BJ (cell line): ENCODE measurements at regions not wholly inside any gene's neighbourhood (a gene's known extent, or its start where the extent isn't known, plus 50 kb on each side); places are given as distances from the start of the nearest gene placed in this dataset.

ENCODE experiments used
- CTCF ChIA-PET: fragments of 350-600 bp; formaldehyde crosslinking; extraction: SDS; loops from one replicate; lab custom pipeline; 2021; ENCODE audit warnings: antibody characterized with exemption, inconsistent platforms; lab: Yijun Ruan, JAX
- POLR2A ChIA-PET: fragments of 300-600 bp; sonication (Branson Sonifier 250); formaldehyde crosslinking; extraction: SDS; loops from one replicate; lab custom pipeline; 2021; ENCODE audit warnings: antibody characterized with exemption; lab: Charles Lee
- DNase-seq: peaks from one replicate; pipeline ENCODE4 v3.0.0-alpha.2; 2011; ENCODE audit warnings: low read depth
- H3K27me3 ChIP-seq: 2 replicates; pipeline ENCODE4 v1.6.0; 2011; ENCODE audit warnings: low read length; ENCODE audit not compliant: control insufficient read depth, insufficient read depth
- H3K36me3 ChIP-seq: 2 replicates; pipeline ENCODE4 v1.5.1; 2011; ENCODE audit warnings: low read length; ENCODE audit not compliant: control insufficient read depth, insufficient read depth
- H3K4me3 ChIP-seq: 2 replicates; pipeline ENCODE4 v1.5.1; 2011; ENCODE audit warnings: low read depth, mild to moderate bottlenecking, control low read depth, low read length
- TF ChIP-seq, protein P1 (sequence below): IDR thresholded peaks from 2 replicates; pipeline ENCODE4 v1.5.1; 2011; ENCODE audit warnings: low read depth, mild to moderate bottlenecking, control low read depth, inconsistent platforms, low read length, moderate library complexity; ENCODE audit not compliant: insufficient read depth

DNA sequence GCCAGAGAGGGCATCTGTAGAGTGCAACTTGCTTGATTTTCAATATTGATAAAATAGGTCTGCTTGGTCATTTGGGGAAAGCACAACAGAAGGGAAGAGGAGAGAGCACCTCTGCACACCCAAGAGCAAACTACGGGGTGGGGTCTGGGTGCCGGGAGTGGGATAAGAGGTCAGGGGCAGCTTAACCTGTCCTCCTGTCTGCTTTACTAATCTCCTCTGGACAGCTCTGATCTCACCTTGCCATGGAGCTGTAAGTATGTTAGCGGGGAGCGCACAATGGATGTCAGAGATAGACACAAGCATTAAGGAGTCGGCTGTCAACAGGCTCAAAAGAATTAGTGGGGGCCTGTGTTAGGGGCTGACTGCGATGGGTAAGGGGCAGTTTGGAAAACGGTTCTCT is 328.7 kb downstream of the CYRIA start:
- POLR2A ChIA-PET: no interaction called here
- CTCF ChIA-PET: no interaction called here

DNA sequence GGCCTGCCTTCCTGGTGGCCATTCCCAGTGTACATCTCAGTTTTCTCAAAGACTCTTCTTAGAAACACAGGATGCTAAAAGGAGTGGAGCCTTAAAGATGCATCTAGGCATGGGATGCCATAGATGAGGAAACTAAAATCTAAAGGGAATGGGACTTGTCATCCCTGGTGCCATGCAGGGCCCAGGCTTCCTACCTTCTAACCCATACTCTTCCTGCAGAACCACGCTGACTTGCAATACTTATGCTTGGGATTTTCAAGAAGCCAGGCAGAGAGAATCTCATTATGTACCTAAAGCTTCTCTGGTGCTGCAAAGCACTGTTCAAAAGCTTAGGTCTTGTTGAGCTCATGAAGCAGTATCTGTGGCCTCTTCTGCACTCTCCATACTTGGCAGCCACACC is 329.1 kb downstream of the CYRIA start:
- DNase-seq: no peak
- POLR2A ChIA-PET: no interaction called here
- no peak overlapping the region for H3K4me3 ChIP-seq
- H3K36me3 ChIP-seq: no peaks in the 10 kb centered on the region
- CTCF ChIA-PET: no interaction called here
- TF ChIP-seq, protein P1, sequence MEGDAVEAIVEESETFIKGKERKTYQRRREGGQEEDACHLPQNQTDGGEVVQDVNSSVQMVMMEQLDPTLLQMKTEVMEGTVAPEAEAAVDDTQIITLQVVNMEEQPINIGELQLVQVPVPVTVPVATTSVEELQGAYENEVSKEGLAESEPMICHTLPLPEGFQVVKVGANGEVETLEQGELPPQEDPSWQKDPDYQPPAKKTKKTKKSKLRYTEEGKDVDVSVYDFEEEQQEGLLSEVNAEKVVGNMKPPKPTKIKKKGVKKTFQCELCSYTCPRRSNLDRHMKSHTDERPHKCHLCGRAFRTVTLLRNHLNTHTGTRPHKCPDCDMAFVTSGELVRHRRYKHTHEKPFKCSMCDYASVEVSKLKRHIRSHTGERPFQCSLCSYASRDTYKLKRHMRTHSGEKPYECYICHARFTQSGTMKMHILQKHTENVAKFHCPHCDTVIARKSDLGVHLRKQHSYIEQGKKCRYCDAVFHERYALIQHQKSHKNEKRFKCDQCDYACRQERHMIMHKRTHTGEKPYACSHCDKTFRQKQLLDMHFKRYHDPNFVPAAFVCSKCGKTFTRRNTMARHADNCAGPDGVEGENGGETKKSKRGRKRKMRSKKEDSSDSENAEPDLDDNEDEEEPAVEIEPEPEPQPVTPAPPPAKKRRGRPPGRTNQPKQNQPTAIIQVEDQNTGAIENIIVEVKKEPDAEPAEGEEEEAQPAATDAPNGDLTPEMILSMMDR: no peak
- no peaks in the 10 kb centered on the region for H3K27me3 ChIP-seq

More for the DNA sequence above, 328.7 kb downstream of the CYRIA start:
- TF ChIP-seq, protein P1: no peak
- H3K36me3 ChIP-seq: no peaks in the 10 kb centered on the region
- no peak for DNase-seq
- H3K4me3 ChIP-seq: no peak overlapping the region
- H3K27me3 ChIP-seq: no peaks in the 10 kb centered on the region

DNA sequence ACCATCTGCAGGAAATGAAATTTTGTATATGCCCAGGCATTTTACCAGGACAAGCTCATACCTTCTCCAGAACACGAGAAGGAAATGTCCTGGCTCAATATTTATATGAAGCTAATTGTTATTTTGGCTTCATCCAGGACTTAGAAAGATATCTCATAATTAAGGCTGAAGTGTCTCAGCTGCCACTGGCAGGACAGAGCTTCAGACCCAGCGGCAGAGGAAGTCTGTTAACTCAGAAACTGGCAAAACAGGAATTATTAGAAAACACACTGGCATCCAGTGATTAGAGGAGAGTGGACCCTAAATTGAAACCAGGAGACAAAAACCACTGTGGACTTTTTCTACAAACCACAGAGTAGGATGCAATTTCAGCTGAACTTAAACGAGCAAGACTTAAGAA is 329.7 kb downstream of the CYRIA start:
- ChIA-PET CTCF (no interaction called here), POLR2A (no interaction called here)
- no peak overlapping the region for H3K4me3 ChIP-seq
- TF ChIP-seq, protein P1: no peak
- H3K36me3 ChIP-seq: no peaks in the 10 kb centered on the region
- DNase-seq: no peak
- H3K27me3 ChIP-seq: no peaks in the 10 kb centered on the region

DNA sequence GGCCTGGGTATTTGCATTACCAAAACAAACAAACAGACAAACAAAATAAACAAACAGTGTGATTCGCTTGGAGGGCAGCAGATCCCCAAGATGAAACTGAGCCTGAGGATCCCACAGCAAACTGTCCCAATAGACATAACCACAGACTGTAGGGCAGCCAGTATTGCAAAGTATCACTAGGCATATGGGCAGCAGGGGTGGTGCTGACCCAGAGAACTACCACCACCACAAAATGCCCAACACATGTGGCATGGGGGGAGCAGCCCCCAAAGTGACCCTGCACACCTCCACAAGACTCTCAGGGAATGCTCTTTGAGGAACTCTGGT is 330.1 kb downstream of the CYRIA start:
- DNase-seq: no peak
- Histone ChIP-seq H3K4me3 (no peak overlapping the region), H3K36me3 (no peaks in the 10 kb centered on the region), H3K27me3 (no peaks in the 10 kb centered on the region)
- TF ChIP-seq, protein P1: no peak
- POLR2A ChIA-PET: no interaction called here
- CTCF ChIA-PET: no interaction called here

DNA sequence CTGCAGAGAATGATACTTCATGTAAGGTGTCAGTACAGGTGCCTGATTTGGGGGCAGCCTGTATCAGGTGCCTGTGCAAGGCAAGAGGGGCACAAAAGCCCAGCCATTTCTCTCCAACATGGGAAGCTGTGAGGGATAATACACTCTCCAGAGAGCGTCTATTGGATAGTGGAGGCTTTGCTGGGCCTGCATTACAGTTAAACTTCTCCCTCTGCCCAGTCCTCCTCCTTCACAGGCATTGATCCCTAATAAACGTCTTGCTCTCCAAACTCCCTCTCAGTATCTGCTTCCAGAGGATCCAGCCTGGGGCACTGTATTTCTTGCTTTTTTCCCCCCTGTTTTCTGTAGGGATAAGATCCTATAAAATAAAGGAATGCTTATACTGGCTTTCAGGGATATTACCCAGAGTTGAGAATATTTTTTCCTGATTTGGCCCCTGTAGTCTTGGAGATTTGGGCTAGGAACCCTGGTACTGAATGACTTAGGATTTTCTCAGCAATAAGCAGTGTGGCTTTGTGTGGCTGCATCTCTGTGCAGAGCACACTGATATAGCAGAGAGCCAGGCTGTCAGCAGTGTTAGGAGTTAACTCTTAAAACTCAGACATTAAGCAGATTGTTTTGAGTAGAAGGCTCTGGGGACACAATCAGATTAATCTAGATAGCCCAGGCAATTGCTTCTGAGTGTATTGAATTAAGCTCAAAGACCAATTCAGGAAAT is 330.6 kb downstream of the CYRIA start:
- CTCF ChIA-PET: no interaction called here

More for the DNA sequence above, 330.6 kb downstream of the CYRIA start:
- Histone ChIP-seq H3K27me3 (no peaks in the 10 kb centered on the region), H3K4me3 (no peak overlapping the region), H3K36me3 (no peaks in the 10 kb centered on the region)
- TF ChIP-seq, protein P1: no peak
- DNase-seq: no peak
- POLR2A ChIA-PET: no interaction called here
